ENCODE measurements at regions not wholly inside any gene's neighbourhood (a gene's known extent, or its start where the extent isn't known, plus 50 kb on each side); places are given as distances from the start of the nearest gene placed in this dataset.

DNA sequence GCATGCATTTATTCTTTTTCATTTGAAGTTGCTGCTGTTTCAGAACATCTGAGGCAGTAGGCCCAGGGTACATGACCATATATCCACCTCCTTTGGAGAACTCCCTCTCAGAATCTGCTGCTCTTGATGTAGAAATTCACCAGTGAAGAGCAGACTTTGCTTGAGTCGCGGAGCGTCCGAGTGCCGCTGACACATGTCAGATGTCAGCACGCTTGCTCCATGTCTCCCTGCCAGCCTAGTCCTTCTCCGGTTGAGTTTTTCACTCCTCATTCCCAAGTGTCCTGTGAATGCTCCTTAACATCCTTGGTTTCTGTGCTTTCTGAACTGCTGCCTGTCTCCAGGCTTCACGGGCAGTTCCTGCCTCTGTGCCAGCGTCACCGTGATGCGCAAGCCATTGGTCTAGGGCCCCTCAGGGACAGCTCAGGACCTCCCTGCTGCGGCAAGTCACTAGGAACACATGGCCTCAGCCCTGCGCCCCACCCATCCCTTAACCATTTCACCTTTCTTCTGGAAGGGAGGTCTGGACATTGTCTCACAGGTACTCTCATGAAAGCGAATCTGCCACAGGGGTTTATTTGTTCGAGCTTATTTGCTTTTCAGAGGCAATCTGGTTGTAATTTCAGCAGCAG is 93.1 kb upstream of the RBPJ start:
- TF ChIP-seq EZH2 (IDR thresholded peaks at IDR 0.05; ENCODE audit: low read length, unreplicated experiment): no peak
- TF ChIP-seq CTCF (conservative IDR thresholded peaks at IDR 0.05; ENCODE audit: low read depth, low read length): no peak

All from PC-3 (cell line).